ENCODE measurements at regions not wholly inside any gene's neighbourhood (a gene's known extent, or its start where the extent isn't known, plus 50 kb on each side); places are given as distances from the start of the nearest gene placed in this dataset.
"Not testable (repeated sequence)": the region's sequence is repeated elsewhere in the genome, so short reads cannot be mapped to it uniquely, and the experiment has no call there.

DNA sequence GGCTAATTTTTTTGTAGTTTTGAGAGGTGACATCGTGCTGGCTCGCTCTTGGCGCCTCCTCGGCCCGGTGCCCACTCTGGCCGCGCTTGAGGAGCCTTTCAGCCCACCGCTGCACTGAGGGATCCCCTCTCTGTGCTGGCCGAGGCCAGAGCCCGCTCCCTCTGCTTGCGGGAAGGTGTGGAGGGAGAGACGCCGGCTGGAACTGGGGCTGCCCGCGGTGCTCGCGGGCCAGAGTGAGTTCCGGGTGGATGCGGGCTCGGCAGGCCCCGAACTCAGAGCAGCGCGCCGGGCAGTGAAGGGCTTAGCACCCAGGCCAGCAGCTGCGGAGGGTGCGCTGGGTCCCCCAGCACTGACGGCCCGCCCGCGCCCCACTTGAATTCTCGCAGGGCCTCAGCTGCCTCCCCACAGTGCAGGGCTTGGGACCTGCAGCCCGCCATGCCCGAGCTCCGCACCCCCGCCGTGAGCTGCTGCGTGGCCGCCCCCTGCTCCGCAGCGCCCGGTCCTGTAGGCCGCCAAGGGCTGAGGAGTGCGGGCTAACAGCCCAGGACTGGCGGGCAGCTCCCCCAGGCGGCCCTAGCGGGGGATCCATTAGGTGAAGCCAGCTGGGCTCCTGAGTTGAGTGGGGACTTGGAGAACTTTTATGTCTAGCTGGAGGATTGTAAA is 113.2 kb upstream of the ZSWIM2 start:
- no peak overlapping the region for H3K4me2 ChIP-seq (ENCODE audit: control insufficient read depth, extremely low read depth, insufficient read depth, low read depth, low read length)
- no peaks in the 10 kb centered on the region for H3K9me3 ChIP-seq (ENCODE audit: control insufficient read depth, low read depth, low read length)
- H3K9ac ChIP-seq (ENCODE audit: control insufficient read depth, extremely low read depth, insufficient read depth, low read length): no peak overlapping the region
- H4K20me1 ChIP-seq (ENCODE audit: control insufficient read depth, extremely low read depth, insufficient read depth, low read length): no peaks in the 10 kb centered on the region
- DNase-seq (ENCODE audit: low read depth, low spot score) (no peak), FAIRE-seq (no peak)
- H2AFZ ChIP-seq (ENCODE audit: control insufficient read depth, low read length): no peak overlapping the region
- TF ChIP-seq, protein P1, sequence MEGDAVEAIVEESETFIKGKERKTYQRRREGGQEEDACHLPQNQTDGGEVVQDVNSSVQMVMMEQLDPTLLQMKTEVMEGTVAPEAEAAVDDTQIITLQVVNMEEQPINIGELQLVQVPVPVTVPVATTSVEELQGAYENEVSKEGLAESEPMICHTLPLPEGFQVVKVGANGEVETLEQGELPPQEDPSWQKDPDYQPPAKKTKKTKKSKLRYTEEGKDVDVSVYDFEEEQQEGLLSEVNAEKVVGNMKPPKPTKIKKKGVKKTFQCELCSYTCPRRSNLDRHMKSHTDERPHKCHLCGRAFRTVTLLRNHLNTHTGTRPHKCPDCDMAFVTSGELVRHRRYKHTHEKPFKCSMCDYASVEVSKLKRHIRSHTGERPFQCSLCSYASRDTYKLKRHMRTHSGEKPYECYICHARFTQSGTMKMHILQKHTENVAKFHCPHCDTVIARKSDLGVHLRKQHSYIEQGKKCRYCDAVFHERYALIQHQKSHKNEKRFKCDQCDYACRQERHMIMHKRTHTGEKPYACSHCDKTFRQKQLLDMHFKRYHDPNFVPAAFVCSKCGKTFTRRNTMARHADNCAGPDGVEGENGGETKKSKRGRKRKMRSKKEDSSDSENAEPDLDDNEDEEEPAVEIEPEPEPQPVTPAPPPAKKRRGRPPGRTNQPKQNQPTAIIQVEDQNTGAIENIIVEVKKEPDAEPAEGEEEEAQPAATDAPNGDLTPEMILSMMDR (optimal IDR thresholded peaks at IDR 0.05 in 1 of 3, IDR thresholded peaks at IDR 0.05 in 1 of 3, conservative IDR thresholded peaks at IDR 0.05 in 1 of 3; ENCODE audit: extremely low read depth in 1 of 3, insufficient read depth in 2 of 3, low read length in 3 of 3): no peak
- TF ChIP-seq EZH2 (IDR thresholded peaks at IDR 0.05; ENCODE audit: low read length): no peak
- H3K4me3 ChIP-seq (ENCODE audit: control insufficient read depth in 2 of 3, extremely low read depth in 1 of 3, insufficient read depth in 2 of 3, low read depth in 1 of 3, low read length in 3 of 3): no peak overlapping the region
- no peak overlapping the region for H3K27ac ChIP-seq (ENCODE audit: control insufficient read depth, insufficient read depth, low read length)
- no peaks in the 10 kb centered on the region for H3K27me3 ChIP-seq (ENCODE audit: control insufficient read depth, extremely low read depth, insufficient read depth, low read length)
- H3K79me2 ChIP-seq (ENCODE audit: control insufficient read depth, insufficient read depth, low read length): no peaks in the 10 kb centered on the region
- no peaks in the 10 kb centered on the region for H3K9me1 ChIP-seq (ENCODE audit: control insufficient read depth, extremely low read depth, insufficient read depth, low read length)
- H3K36me3 ChIP-seq (ENCODE audit: control insufficient read depth in 2 of 2, extremely low read depth in 1 of 2, insufficient read depth in 2 of 2, low read length in 2 of 2): no peaks in the 10 kb centered on the region
- H3K4me1 ChIP-seq (ENCODE audit: control insufficient read depth, extremely low read depth, insufficient read depth, low read length): no peaks in the 10 kb centered on the region
- dilution Hi-C loops (cut with MboI; ENCODE audit: extremely low pct_ligation_motif_present, low sequenced_read_pairs): no loop called here

DNA sequence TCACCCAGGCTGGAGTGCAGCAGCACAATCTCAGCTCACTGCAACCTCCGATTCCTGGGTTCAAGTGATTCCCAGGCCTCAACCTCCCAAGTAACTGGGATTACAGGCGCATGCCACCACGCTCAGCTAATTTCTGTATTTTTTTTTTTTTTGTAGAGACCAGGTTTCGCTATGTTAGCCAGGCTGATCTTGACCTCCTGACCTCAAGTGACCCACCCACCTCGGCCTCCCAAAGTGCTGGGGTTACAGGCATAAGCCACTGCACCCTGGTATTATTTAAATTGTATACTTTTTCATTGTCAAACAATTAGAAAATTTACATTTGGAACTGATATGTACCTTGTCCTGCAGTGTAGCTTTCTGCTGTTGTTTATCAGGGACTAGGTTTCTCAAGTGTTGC is 111.3 kb upstream of the ZSWIM2 start:
- H3K79me2 ChIP-seq (ENCODE audit: control insufficient read depth, insufficient read depth, low read length); H3K9me3 ChIP-seq (ENCODE audit: control insufficient read depth, low read depth, low read length); H2AFZ ChIP-seq (ENCODE audit: control insufficient read depth, low read length); H3K4me3 ChIP-seq (ENCODE audit: control insufficient read depth in 2 of 3, extremely low read depth in 1 of 3, insufficient read depth in 2 of 3, low read depth in 1 of 3, low read length in 3 of 3); H3K27ac ChIP-seq (ENCODE audit: control insufficient read depth, insufficient read depth, low read length); H3K9me1 ChIP-seq (ENCODE audit: control insufficient read depth, extremely low read depth, insufficient read depth, low read length); H3K4me2 ChIP-seq (ENCODE audit: control insufficient read depth, extremely low read depth, insufficient read depth, low read depth, low read length); dilution Hi-C loops (cut with MboI; ENCODE audit: extremely low pct_ligation_motif_present, low sequenced_read_pairs); H4K20me1 ChIP-seq (ENCODE audit: control insufficient read depth, extremely low read depth, insufficient read depth, low read length); FAIRE-seq; H3K9ac ChIP-seq (ENCODE audit: control insufficient read depth, extremely low read depth, insufficient read depth, low read length); H3K4me1 ChIP-seq (ENCODE audit: control insufficient read depth, extremely low read depth, insufficient read depth, low read length); DNase-seq (ENCODE audit: low read depth, low spot score); H3K36me3 ChIP-seq (ENCODE audit: control insufficient read depth in 2 of 2, extremely low read depth in 1 of 2, insufficient read depth in 2 of 2, low read length in 2 of 2); H3K27me3 ChIP-seq (ENCODE audit: control insufficient read depth, extremely low read depth, insufficient read depth, low read length): not testable (repeated sequence)

DNA sequence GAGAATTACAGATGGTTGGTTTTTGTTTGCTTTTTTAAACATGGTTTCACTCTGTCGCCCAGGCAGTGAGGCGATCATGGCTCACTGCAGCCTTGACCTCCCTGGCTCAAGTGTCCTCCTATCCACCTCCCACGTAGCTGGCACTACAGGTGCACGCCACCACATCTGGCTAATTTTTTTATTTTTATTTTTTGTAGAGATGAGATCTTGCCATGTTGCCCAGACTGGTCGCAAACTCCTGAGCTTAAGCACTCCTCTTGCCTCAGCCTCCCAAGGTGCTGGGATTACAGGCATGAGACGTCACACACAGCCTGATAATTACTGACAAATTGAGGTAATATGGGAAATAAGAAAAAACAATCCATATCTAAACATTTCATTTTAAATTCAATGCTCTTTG is 110.5 kb upstream of the ZSWIM2 start:
- no peaks in the 10 kb centered on the region for H3K9me3 ChIP-seq (ENCODE audit: control insufficient read depth, low read depth, low read length)
- no peaks in the 10 kb centered on the region for H3K27me3 ChIP-seq (ENCODE audit: control insufficient read depth, extremely low read depth, insufficient read depth, low read length)
- no peaks in the 10 kb centered on the region for H4K20me1 ChIP-seq (ENCODE audit: control insufficient read depth, extremely low read depth, insufficient read depth, low read length)
- no peak for TF ChIP-seq EZH2 (IDR thresholded peaks at IDR 0.05; ENCODE audit: low read length)
- TF ChIP-seq, protein P1 (optimal IDR thresholded peaks at IDR 0.05 in 1 of 3, IDR thresholded peaks at IDR 0.05 in 1 of 3, conservative IDR thresholded peaks at IDR 0.05 in 1 of 3; ENCODE audit: extremely low read depth in 1 of 3, insufficient read depth in 2 of 3, low read length in 3 of 3): no peak
- dilution Hi-C loops (cut with MboI; ENCODE audit: extremely low pct_ligation_motif_present, low sequenced_read_pairs): no loop called here
- no peaks in the 10 kb centered on the region for H3K9me1 ChIP-seq (ENCODE audit: control insufficient read depth, extremely low read depth, insufficient read depth, low read length)
- H3K4me1 ChIP-seq (ENCODE audit: control insufficient read depth, extremely low read depth, insufficient read depth, low read length): no peaks in the 10 kb centered on the region
- no peak overlapping the region for H2AFZ ChIP-seq (ENCODE audit: control insufficient read depth, low read length)
- H3K4me3 ChIP-seq (ENCODE audit: control insufficient read depth in 2 of 3, extremely low read depth in 1 of 3, insufficient read depth in 2 of 3, low read depth in 1 of 3, low read length in 3 of 3): no peak overlapping the region
- FAIRE-seq (no peak), DNase-seq (ENCODE audit: low read depth, low spot score) (no peak)
- H3K4me2 ChIP-seq (ENCODE audit: control insufficient read depth, extremely low read depth, insufficient read depth, low read depth, low read length): no peak overlapping the region
- no peak overlapping the region for H3K9ac ChIP-seq (ENCODE audit: control insufficient read depth, extremely low read depth, insufficient read depth, low read length)
- no peaks in the 10 kb centered on the region for H3K36me3 ChIP-seq (ENCODE audit: control insufficient read depth in 2 of 2, extremely low read depth in 1 of 2, insufficient read depth in 2 of 2, low read length in 2 of 2)
- H3K79me2 ChIP-seq (ENCODE audit: control insufficient read depth, insufficient read depth, low read length): no peaks in the 10 kb centered on the region
- H3K27ac ChIP-seq (ENCODE audit: control insufficient read depth, insufficient read depth, low read length): no peak overlapping the region

Data from keratinocyte (primary cell).